HG03442 (cell line): ENCODE measurements at regions not wholly inside any gene's neighbourhood (a gene's known extent, or its start where the extent isn't known, plus 50 kb on each side); places are given as distances from the start of the nearest gene placed in this dataset.

Experiments used
- ATAC-seq: cut with Tn5 transposase; IDR thresholded peaks from one replicate; pipeline ENCODE4 v1.9.1; 2021; ENCODE audit warnings: mild to moderate bottlenecking, moderate library complexity; ENCODE audit not compliant: unreplicated experiment

DNA sequence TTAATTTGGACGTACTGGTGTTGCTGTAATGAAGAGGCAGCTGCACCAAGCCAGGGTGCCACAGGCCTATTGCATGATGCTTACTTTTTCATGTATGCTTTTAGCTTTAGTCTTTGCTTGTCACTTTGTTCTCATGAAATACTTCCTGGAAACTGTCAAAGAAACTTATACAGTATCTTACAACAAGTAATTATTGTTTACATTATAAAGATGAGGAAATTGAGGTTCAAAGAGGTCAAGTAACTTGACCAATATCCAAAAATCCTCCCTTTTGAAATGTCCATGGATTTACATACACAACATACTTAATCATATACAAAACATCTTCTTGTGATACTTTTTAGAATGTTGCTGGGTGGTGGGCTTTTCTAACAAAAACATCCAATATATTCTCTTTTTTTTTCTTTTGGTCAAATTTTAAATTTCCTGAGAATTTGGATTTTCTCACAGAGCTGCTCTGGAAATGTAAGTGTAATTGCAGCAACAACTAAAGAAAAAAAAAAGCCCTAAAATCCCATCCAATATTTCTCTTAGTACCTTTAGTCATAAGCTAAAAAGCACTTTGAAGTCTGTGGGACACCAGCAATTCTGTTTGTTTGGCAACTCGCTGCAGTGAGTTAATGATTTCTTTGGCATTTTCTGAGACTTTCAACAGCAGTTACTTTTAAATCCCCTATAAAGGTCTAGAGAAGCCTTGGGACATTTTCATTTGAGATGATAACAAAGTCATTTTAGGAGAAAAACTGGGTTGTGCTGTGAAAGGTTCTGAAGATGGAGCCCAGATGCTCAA is 500.6 kb upstream of the IGFBP3 start:
- ATAC-seq: no peak

DNA sequence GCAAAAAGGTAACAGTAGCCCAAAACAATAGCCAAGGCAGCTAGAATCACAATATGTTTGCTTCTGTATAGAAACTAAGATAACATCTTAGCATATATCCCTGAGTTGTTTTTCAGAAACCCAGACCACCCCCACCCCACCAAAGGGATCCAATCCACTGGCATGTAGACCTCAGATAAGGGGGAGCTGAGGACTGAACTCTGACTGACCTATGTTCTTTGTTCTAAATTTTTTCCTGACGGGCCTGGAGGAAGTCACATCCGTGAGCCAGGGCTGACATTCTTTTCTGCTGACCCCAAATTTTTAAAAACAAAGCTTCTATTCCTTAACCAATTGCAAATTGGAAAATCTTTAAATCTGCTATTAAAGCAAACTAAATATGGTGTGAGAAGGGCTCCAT is 493.9 kb upstream of the IGFBP3 start:
- no peak for ATAC-seq

DNA sequence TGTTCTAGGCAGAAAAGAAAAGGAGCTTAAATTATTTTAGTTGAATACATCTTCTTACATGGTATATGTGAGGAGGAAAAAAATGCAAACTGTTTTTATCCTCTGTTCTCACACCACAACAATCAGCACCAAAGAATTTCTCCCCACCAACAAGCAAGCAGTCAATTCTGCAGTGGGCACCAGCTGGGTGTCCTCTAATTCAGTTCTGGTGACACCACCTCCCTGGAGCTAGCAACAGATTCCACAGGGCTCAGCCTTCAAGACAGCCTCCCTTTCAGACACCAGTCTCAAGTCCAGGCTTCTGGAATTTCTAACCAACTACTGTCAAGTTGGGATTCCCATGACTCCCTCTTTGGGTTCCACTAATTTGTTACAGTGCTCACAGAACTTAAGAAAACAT is 490.2 kb upstream of the IGFBP3 start:
- ATAC-seq: no peak

GRCh38 chr7:46407125-46407524 is 486.1 kb upstream of the IGFBP3 start:
- ATAC-seq: no peak

- ATAC-seq: no peak
Observed at GRCh38 chr7:46397591-46397990, 476.5 kb upstream of the IGFBP3 start.

- ATAC-seq: no peak
Observed at GRCh38 chr7:46396481-46396880, 475.4 kb upstream of the IGFBP3 start.

- ATAC-seq: no peak
Observed at GRCh38 chr7:46393142-46393541, 472.1 kb upstream of the IGFBP3 start.

DNA sequence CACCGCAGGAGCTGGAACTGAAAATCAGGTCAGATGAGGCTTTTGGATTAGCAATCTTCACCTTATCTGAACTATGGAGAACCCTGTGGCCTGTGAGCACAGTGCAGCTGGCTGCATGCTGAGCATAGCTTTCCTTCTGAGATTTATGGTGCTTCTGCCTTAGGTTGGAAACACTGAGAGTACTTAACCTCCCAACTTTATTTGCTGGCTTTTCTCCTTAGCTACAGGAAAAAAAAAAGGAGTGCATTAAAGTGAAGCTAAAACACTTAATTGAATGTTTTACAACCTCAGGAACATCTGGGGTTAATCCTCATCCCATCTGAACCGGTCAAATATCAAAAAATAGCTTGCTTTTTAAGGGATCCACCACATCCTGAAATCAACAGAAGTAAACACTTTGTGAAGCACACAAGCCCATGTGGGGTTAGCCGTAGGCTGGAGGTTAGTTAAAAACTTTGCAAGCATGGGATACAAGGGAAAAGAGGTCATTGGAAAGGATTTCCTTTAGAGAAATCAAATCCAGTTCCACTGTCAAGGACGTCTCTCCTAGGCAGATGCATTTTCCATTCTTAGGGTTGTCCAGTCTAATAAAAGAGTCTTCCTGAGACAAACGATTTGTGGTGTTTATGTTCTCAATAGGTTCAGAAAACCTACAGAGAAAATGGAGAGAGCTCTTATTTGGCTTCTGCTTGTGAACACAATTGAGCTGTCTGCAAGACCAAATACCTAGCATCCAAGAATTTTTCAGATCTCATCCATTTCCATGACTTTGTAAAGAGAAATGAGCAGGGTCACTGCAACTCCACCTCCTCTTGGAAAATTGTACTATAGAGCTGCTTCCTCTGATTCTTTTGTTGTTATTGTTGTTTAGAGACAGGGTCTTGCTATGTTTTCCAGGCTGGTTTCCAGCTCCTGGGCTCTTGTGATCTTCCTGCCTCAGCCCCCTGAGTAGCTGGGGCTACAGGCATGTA is 470.4 kb upstream of the IGFBP3 start:
- ATAC-seq: no peak

DNA sequence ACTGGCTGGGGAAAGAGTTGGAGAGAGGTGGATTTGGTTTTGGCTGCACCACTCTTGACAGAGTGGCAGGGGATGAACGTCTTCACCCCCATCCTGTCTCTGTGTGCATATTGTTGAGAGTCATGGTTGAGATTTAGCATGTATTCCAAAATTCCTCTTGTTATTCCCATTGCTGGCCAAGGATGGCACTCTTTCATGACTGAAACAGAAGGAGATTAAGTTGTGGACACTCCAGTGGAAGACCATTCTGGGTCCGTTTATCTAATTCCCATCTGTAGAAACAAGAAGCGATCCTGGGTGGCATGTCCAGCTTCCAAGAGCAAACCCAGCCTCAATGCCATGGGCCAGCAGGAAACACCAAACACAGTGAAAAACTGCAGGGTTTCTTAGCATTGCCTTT is 469.0 kb upstream of the IGFBP3 start:
- ATAC-seq: no peak

- ATAC-seq: no peak
Observed at GRCh38 chr7:46389146-46389545, 468.1 kb upstream of the IGFBP3 start.

DNA sequence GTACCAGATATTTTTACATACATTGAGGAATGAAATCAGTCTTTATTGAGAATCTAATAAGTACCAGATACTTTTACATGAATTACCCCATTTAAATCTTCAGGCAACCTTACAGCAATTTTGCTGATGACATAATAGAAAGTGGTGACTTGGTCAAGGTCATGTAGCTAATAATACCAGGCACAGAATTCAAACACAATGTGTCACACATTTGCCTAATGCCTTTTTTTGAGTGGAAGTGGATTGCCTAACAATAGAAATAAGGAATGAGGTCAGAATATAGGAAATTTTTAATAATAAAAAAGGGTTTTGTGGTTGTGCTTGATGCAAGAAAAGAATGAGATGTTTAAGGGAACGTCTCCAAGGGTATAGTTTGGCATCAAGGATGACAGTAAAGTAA is 466.6 kb upstream of the IGFBP3 start:
- no peak for ATAC-seq

DNA sequence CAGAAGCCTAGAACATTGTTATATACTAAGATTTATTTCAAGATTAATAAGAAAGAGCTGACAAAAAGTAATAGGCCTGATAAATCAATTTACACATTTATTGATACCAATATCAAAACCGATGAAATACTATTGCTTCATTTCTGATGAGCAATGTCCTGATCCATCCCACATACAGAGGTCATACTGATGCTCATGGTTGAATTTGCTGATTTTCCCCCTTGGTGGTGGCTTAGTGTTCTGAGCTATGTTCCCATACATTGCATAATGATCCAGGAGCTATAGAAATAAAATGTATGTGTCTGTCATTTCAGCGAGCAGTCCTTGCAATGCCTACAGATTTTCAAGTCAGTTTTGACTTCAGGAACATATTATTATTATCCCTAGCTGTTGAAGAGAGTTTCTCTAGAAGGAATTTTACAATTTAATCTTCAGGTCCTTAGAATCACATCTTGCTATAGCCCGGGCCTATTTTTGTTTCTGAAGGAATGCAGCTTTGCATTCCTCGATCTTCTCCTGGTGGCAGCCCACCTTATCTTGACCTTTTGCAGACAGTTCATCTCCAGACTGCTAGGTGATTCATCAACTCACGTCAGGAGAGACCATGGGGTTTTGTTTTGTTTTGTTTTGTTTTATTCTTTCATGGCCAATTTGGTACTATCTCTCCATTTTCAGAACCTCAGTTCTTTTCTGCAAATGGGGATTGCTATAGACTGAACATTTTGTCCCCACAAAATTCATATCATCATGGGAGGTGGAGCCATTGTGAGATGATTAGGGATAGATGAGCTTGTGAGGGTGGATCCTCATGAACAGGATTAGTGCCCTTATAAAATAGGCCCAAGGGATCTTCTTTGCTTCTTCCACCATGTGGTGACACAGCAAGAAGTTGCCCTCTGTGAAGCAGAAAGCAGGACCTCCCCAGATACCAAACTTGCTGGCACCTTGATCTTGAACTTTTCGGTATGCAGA is 465.6 kb upstream of the IGFBP3 start:
- ATAC-seq: no peak

DNA sequence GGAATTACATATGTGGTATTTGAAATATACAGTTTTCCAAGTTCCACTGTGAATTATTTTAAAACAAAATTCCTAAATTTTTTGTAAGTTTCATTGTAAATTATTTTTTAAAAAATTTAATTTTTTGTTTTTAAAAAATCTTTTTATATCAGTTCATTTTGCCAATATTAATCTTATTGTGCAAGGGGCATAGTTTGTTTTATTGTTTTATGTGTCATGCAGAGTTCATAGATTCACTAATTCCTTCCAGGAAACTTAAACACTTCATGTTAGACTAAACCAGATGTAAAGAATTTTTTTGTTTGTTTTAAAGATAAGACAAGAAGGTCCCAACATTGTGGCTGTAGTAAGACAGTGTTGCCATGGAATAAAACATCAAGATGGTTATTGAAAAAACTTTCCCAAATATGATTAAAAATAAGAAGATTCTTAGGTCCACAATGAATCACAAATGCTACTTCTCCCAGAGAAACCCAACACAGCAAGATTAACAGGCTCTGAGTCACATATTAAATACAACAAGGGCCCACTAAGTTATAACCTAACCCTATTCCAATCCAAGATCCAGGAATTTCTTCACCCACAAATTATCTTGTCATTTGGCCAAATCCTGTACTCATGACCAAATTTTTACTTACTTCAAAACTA is 464.7 kb upstream of the IGFBP3 start:
- no peak for ATAC-seq

DNA sequence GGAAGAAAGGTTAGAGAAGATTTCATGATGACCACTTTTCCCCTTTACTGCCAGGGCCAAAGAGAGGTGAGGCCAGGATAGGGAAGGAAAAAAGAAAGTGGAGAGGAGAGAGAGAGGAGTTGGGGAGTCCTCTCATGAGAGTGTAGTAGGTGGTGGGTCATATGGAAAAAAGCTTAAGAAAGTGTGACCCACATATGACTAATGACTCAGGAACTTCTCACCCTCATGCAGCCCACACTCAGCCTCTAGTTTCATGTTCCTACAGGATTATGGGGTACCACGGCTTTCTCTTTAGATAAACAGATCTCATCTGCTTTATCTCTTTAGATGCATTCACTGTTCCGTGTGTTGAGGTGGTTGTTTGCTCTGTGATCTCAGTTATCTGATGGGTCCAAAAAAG is 462.5 kb upstream of the IGFBP3 start:
- ATAC-seq: no peak

DNA sequence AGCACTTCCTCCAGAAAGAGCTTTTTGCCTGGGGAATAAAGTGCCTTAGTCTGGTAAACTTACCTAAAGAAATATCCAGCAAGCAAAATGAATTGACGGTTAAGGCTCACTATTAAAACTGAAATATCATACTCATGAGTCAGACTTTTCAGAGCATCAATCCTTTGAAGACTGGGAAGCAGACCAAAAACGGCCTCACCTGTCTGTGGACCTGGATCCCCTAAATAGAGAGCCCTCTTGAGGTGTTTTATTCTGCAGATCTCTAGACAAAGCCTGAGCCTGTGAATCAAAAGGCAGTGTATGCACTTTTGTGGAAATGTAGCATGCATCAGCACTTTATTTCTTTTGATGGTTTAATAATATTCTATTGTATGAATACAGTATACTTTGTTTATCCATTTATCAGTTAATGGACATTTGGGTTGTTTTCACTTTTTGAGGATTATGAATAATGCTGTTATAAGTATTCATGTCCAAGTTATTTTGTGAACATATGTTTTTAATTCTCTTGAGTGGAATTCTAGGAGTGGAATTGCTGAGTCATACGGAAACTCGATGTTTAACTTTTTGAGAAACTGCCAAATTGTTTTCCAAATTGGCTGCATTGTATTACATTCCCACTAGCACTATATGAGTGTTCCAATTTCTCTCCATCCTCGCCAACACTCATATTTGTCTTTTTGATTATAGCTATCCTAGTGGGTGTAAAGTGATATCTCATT is 449.0 kb upstream of the IGFBP3 start:
- ATAC-seq: no peak

- ATAC-seq: no peak
Observed at GRCh38 chr7:46368871-46369270, 447.8 kb upstream of the IGFBP3 start.

- ATAC-seq: no peak
Observed at GRCh38 chr7:46366526-46366925, 445.5 kb upstream of the IGFBP3 start.

DNA sequence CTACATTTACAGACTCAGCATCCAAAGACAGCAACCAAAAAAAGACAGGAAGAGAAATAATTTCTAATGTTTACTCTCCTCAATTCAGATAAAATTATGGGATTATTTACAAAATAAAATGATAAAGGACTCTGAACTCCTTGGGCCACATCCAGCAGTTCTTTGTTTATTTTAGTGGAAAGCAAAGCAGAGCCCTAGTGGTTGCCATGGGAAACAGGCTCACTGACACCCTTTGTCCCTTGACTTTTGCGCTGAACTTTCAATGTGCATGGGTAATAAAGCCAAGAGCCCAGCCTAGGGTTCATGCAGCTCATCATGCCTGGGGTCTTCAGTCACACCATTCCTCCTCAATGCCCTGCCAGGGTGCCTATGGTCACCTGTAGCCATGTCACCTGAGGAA is 442.6 kb upstream of the IGFBP3 start:
- no peak for ATAC-seq

DNA sequence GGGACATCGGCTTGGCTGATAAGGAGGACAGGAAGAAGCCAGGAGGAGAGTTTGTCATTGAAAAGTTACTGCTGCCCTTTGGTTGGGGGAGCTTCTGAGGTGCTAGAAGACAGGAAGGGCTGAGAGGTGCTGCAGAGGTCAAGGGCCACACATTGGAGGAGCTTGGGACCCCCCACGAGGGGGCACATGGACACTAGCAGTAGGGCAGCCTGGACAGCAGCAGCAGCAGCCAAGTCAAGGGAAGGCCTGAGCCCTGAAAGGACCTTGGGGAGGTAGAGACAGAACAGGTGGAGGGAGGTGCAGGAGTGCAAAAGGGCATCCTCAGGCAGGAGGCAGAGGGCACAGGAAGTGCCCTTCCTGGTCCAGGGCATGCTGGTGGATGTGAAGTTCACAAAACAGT is 439.7 kb upstream of the IGFBP3 start:
- ATAC-seq: no peak

- no peak for ATAC-seq
Observed at GRCh38 chr7:46360296-46360695, 439.2 kb upstream of the IGFBP3 start.
